HG03060 (cell line): ENCODE measurements at regions not wholly inside any gene's neighbourhood (a gene's known extent, or its start where the extent isn't known, plus 50 kb on each side); places are given as distances from the start of the nearest gene placed in this dataset.
"Not testable (repeated sequence)": the region's sequence is repeated elsewhere in the genome, so short reads cannot be mapped to it uniquely, and the experiment has no call there.

ENCODE experiments used
- ATAC-seq: cut with Tn5 transposase; IDR thresholded peaks from one replicate; pipeline ENCODE4 v1.9.1; 2021; ENCODE audit warnings: low read depth, moderate number of reproducible peaks; ENCODE audit not compliant: unreplicated experiment

- no peak for ATAC-seq
Measured at GRCh38 chr16:75919664-75920063, 193.4 kb upstream of the CPHXL start.

GRCh38 chr16:75921281-75921680 is 195.0 kb upstream of the CPHXL start:
- no peak for ATAC-seq

- no peak for ATAC-seq
Measured at GRCh38 chr16:75922250-75922649, 196.0 kb upstream of the CPHXL start.

- no peak for ATAC-seq
Measured at GRCh38 chr16:75924397-75924796, 198.1 kb upstream of the CPHXL start.

GRCh38 chr16:75927810-75928209 is 201.5 kb upstream of the CPHXL start:
- no peak for ATAC-seq

- ATAC-seq: no peak
Measured at GRCh38 chr16:75928295-75928694, 202.0 kb upstream of the CPHXL start.

GRCh38 chr16:75929046-75929445 is 202.8 kb upstream of the CPHXL start:
- no peak for ATAC-seq

GRCh38 chr16:75931043-75931442 is 204.8 kb upstream of the CPHXL start:
- ATAC-seq: no peak

- no peak for ATAC-seq
Measured at GRCh38 chr16:75931970-75932369, 205.7 kb upstream of the CPHXL start.

- no peak for ATAC-seq
Measured at GRCh38 chr16:75938818-75939217, 212.5 kb upstream of the CPHXL start.

GRCh38 chr16:75942351-75942750 is 216.1 kb upstream of the CPHXL start:
- no peak for ATAC-seq

- no peak for ATAC-seq
Measured at GRCh38 chr16:75942936-75943335, 216.6 kb upstream of the CPHXL start.

- no peak for ATAC-seq
Measured at GRCh38 chr16:75943705-75944514, 217.6 kb upstream of the CPHXL start.

GRCh38 chr16:75945916-75946457 is 219.7 kb upstream of the CPHXL start:
- no peak for ATAC-seq

- ATAC-seq: no peak
Measured at GRCh38 chr16:75947626-75948239, 221.4 kb upstream of the CPHXL start.

GRCh38 chr16:75948441-75948840 is 222.2 kb upstream of the CPHXL start:
- ATAC-seq: no peak

GRCh38 chr16:75948886-75949285 is 222.6 kb upstream of the CPHXL start:
- no peak for ATAC-seq

- no peak for ATAC-seq
Measured at GRCh38 chr16:75952124-75952523, 225.8 kb upstream of the CPHXL start.

GRCh38 chr16:75957870-75958269 is 231.6 kb upstream of the CPHXL start:
- no peak for ATAC-seq

GRCh38 chr16:75965504-75966374 is 239.4 kb upstream of the CPHXL start:
- ATAC-seq: no peak

- not testable (repeated sequence) for ATAC-seq
Measured at GRCh38 chr16:75969120-75969519, 242.8 kb upstream of the CPHXL start.
